ENCODE measurements at regions not wholly inside any gene's neighbourhood (a gene's known extent, or its start where the extent isn't known, plus 50 kb on each side); places are given as distances from the start of the nearest gene placed in this dataset.
"Not testable (repeated sequence)": the region's sequence is repeated elsewhere in the genome, so short reads cannot be mapped to it uniquely, and the experiment has no call there.

DNA sequence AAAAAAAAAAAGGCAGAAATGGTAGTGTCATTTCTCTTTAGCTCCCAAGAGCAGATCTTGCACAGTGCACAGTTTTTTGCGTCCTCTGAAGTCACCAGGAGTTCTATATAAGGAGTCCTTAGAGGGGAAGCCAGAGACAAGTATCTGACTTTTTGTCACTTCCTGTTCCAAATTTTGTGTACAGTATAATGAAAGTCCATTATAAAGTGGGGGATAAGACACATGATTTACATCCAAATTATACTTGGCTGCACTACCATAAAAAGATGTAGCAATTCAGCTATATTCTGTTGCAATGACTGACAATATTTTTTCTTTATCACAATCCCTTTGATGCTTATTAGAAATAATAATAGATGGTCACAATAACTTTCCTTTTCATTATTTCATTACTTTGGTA is 1276.9 kb upstream of the ADGRL2 start:
- Histone ChIP-seq H3K9me3 (ENCODE audit: control insufficient read depth in 4 of 4, low read length in 3 of 4) (no peaks in the 10 kb centered on the region), H3K4me1 (ENCODE audit: control insufficient read depth in 4 of 4, insufficient read depth in 4 of 4, low read length in 3 of 4) (no peaks in the 10 kb centered on the region), H3K36me3 (ENCODE audit: control insufficient read depth in 4 of 4, insufficient read depth in 3 of 4, low read depth in 1 of 4, low read length in 3 of 4) (no peaks in the 10 kb centered on the region), H3K27me3 (ENCODE audit: control insufficient read depth in 4 of 4, insufficient read depth in 4 of 4, low read length in 3 of 4) (no peaks in the 10 kb centered on the region), H3K27ac (ENCODE audit: low read depth in 1 of 2, low read length in 2 of 2) (no peak overlapping the region), H3K9ac (ENCODE audit: low read depth in 1 of 2, low read length in 2 of 2) (no peak overlapping the region), H3K4me3 (ENCODE audit: low read depth in 1 of 3, low read length in 3 of 3) (no peak overlapping the region)
- 78% methylated on average over 1 of the region's 1 CpG for WGBS
- no peak for DNase-seq (ENCODE audit: low spot score)
- TF ChIP-seq FOXA2 (IDR thresholded peaks at IDR 0.05) (no peak), TAF1 (conservative IDR thresholded peaks at IDR 0.05) (no peak), FOXA1 (IDR thresholded peaks at IDR 0.05) (no peak), HNF4A (conservative IDR thresholded peaks at IDR 0.05) (no peak), HNF4G (IDR thresholded peaks at IDR 0.05) (no peak), JUND (IDR thresholded peaks at IDR 0.05) (no peak)
- TF ChIP-seq, protein P1, sequence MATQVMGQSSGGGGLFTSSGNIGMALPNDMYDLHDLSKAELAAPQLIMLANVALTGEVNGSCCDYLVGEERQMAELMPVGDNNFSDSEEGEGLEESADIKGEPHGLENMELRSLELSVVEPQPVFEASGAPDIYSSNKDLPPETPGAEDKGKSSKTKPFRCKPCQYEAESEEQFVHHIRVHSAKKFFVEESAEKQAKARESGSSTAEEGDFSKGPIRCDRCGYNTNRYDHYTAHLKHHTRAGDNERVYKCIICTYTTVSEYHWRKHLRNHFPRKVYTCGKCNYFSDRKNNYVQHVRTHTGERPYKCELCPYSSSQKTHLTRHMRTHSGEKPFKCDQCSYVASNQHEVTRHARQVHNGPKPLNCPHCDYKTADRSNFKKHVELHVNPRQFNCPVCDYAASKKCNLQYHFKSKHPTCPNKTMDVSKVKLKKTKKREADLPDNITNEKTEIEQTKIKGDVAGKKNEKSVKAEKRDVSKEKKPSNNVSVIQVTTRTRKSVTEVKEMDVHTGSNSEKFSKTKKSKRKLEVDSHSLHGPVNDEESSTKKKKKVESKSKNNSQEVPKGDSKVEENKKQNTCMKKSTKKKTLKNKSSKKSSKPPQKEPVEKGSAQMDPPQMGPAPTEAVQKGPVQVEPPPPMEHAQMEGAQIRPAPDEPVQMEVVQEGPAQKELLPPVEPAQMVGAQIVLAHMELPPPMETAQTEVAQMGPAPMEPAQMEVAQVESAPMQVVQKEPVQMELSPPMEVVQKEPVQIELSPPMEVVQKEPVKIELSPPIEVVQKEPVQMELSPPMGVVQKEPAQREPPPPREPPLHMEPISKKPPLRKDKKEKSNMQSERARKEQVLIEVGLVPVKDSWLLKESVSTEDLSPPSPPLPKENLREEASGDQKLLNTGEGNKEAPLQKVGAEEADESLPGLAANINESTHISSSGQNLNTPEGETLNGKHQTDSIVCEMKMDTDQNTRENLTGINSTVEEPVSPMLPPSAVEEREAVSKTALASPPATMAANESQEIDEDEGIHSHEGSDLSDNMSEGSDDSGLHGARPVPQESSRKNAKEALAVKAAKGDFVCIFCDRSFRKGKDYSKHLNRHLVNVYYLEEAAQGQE (IDR thresholded peaks at IDR 0.05): no peak

DNA sequence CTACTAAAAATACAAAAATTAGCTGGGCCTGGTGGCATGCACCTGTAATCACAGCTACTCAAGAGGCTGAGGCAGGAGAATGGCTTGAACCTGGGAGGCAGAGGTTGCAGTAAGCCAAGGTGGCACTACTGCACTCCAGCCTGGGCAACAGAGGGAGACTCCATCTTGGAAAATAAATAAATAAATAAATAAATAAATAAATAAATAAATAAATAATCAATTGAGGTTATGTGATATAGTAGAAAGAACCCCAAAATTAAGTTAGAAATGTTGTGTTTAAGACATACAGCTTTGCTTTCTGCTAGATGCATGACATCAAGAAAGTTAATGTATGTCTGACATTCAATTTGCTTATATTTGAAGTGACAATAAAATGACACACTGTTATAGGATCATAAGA is 1277.7 kb upstream of the ADGRL2 start:
- H3K27me3 ChIP-seq (ENCODE audit: control insufficient read depth in 4 of 4, insufficient read depth in 4 of 4, low read length in 3 of 4); H3K9me3 ChIP-seq (ENCODE audit: control insufficient read depth in 4 of 4, low read length in 3 of 4); DNase-seq (ENCODE audit: low spot score); H3K4me3 ChIP-seq (ENCODE audit: low read depth in 1 of 3, low read length in 3 of 3); H3K36me3 ChIP-seq (ENCODE audit: control insufficient read depth in 4 of 4, insufficient read depth in 3 of 4, low read depth in 1 of 4, low read length in 3 of 4); H3K27ac ChIP-seq (ENCODE audit: low read depth in 1 of 2, low read length in 2 of 2); H3K4me1 ChIP-seq (ENCODE audit: control insufficient read depth in 4 of 4, insufficient read depth in 4 of 4, low read length in 3 of 4); H3K9ac ChIP-seq (ENCODE audit: low read depth in 1 of 2, low read length in 2 of 2): not testable (repeated sequence)

DNA sequence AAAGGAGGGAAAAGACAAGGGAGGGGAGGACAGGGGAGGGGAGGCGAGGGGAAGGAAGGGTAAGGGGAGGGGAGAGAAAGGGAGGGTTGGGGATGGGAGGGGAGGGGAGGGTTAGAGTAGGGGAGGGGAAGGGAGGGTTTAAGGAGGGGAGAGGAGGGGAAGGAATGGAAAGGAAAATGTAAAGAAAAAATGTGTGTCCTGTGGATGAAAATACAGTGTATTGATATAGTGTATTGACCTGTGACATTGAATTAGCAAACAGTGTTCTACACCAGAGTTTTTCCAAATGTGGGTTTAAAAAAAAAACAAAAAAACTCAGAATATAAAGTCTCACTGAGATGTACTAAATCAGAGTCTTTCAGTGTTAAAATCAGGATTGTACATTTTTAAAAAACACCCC is 1279.8 kb upstream of the ADGRL2 start:
- WGBS: 100% methylated on average over 1 of the region's 1 CpG
- H3K4me3 ChIP-seq (ENCODE audit: low read depth in 1 of 3, low read length in 3 of 3): no peak overlapping the region
- H3K9ac ChIP-seq (ENCODE audit: low read depth in 1 of 2, low read length in 2 of 2): no peak overlapping the region
- no peak for TF ChIP-seq YY1 (IDR thresholded peaks at IDR 0.05)
- TF ChIP-seq, protein P2, sequence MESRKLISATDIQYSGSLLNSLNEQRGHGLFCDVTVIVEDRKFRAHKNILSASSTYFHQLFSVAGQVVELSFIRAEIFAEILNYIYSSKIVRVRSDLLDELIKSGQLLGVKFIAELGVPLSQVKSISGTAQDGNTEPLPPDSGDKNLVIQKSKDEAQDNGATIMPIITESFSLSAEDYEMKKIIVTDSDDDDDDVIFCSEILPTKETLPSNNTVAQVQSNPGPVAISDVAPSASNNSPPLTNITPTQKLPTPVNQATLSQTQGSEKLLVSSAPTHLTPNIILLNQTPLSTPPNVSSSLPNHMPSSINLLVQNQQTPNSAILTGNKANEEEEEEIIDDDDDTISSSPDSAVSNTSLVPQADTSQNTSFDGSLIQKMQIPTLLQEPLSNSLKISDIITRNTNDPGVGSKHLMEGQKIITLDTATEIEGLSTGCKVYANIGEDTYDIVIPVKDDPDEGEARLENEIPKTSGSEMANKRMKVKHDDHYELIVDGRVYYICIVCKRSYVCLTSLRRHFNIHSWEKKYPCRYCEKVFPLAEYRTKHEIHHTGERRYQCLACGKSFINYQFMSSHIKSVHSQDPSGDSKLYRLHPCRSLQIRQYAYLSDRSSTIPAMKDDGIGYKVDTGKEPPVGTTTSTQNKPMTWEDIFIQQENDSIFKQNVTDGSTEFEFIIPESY (IDR thresholded peaks at IDR 0.05): no peak
- no peak for TF ChIP-seq RXRA (IDR thresholded peaks at IDR 0.05)
- TF ChIP-seq, protein P3, sequence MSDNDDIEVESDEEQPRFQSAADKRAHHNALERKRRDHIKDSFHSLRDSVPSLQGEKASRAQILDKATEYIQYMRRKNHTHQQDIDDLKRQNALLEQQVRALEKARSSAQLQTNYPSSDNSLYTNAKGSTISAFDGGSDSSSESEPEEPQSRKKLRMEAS (IDR thresholded peaks at IDR 0.05): no peak
- no peak for TF ChIP-seq JUND (IDR thresholded peaks at IDR 0.05)
- TF ChIP-seq NR2F2 (IDR thresholded peaks at IDR 0.05): no peak
- no peak for DNase-seq (ENCODE audit: low spot score)
- H3K27ac ChIP-seq (ENCODE audit: low read depth in 1 of 2, low read length in 2 of 2): no peak overlapping the region
- H3K4me1 ChIP-seq (ENCODE audit: control insufficient read depth in 4 of 4, insufficient read depth in 4 of 4, low read length in 3 of 4): no peaks in the 10 kb centered on the region
- H3K27me3 ChIP-seq (ENCODE audit: control insufficient read depth in 4 of 4, insufficient read depth in 4 of 4, low read length in 3 of 4): no peaks in the 10 kb centered on the region
- H3K36me3 ChIP-seq (ENCODE audit: control insufficient read depth in 4 of 4, insufficient read depth in 3 of 4, low read depth in 1 of 4, low read length in 3 of 4): no peaks in the 10 kb centered on the region
- no peaks in the 10 kb centered on the region for H3K9me3 ChIP-seq (ENCODE audit: control insufficient read depth in 4 of 4, low read length in 3 of 4)

All from liver (tissue), 7 donors.